Omental fat pad (tissue), 3 donors: ENCODE measurements at regions not wholly inside any gene's neighbourhood (a gene's known extent, or its start where the extent isn't known, plus 50 kb on each side); places are given as distances from the start of the nearest gene placed in this dataset.

Experiments used
- ATAC-seq: fragments of 150-250 bp; one replicate; pipeline ENCODE4 v1.9.1; 2016; ENCODE audit warnings: mild to moderate bottlenecking, moderate library complexity; ENCODE audit not compliant: low FRiP score
- DNase-seq: peaks from one replicate; pipeline ENCODE4 v3.0.0-alpha.2; 2019; ENCODE audit warnings: low spot score
- TF ChIP-seq, protein P1 (sequence below), 3 donors: fragments of 450-650 bp; IDR thresholded peaks; one replicate each; pipeline ENCODE4 v1.5.1; 2016 to 2017; ENCODE audit warnings: antibody characterized with exemption in 3 of 3, mild to moderate bottlenecking in 3 of 3, moderate library complexity in 2 of 3

DNA sequence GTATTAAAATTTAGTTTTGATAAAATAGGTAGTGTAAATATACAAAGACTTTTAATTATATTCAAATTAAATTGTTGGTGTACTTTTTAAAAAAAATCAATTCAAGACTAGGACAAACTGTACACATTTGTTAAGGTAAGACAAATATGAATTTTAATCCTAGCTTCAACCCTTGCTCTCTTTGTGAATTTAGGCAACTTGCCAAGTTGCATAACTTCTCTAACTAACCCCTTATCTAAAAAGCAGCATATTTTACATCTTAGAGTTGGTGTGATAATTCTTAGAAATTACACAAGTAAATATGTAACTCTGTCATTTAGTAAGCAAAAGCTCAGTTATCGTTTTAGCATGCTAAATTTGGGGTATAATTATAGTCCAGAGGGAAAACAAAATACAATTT is 78.1 kb upstream of the FSTL5 start:
- TF ChIP-seq, protein P1, sequence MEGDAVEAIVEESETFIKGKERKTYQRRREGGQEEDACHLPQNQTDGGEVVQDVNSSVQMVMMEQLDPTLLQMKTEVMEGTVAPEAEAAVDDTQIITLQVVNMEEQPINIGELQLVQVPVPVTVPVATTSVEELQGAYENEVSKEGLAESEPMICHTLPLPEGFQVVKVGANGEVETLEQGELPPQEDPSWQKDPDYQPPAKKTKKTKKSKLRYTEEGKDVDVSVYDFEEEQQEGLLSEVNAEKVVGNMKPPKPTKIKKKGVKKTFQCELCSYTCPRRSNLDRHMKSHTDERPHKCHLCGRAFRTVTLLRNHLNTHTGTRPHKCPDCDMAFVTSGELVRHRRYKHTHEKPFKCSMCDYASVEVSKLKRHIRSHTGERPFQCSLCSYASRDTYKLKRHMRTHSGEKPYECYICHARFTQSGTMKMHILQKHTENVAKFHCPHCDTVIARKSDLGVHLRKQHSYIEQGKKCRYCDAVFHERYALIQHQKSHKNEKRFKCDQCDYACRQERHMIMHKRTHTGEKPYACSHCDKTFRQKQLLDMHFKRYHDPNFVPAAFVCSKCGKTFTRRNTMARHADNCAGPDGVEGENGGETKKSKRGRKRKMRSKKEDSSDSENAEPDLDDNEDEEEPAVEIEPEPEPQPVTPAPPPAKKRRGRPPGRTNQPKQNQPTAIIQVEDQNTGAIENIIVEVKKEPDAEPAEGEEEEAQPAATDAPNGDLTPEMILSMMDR (IDR thresholded peaks at IDR 0.05): no peak
- DNase-seq (no peak), ATAC-seq (no peak)

DNA sequence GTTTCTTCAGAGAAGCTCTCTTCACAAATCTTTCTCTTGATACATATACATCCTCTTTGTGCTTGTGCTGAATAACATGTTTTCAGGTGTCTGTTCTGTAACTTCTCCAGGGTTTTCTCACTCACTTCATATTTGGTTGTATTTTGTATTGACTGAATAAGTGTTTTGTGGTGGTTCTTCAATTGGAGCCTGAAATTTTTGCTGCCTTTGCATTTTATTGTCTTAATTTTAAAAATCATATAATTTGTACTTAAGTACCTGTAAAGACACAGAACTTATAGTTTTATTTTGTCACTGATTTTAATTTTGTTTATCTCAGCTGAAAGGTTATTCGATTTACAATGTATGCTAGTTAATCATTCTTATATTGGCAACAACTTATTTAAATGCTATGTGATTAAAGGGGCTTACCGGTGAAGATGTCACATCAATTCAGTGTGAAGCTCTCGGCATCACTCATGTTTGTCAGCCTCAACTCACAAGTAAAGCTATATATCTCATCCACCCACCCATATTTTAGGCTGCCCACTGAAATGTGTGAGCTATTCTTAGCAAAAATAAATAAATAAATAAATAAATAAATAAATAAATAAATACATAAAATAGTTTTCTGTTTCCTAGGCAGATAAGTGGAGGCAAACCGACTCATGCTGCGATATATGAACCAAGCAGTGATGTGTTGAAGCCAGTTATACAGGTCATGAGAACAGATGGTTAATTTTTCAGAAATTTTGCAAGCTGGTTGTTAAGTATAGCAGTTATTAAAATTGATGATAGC is 76.4 kb upstream of the FSTL5 start:
- TF ChIP-seq, protein P1 (IDR thresholded peaks at IDR 0.05): no peak
- no peak for DNase-seq
- no peak for ATAC-seq

DNA sequence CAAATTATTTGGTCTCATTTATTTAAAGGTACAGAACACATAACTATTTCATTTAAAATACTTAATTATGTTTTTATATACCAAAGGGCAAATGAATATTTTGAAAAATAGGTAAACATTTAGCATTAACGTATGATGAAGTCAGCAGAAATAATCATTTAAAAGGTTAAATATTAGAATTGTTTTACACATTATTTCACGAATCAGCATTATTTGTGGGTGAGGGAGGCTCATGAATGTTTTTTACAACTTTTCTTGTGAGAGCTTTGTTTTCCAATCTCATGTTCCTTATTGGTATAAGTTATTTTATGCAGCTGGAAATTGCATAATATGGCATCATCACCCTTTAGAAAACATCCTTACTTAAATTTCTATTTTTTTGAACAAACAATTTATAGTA is 73.9 kb upstream of the FSTL5 start:
- TF ChIP-seq, protein P1 (IDR thresholded peaks at IDR 0.05): no peak
- ATAC-seq: no peak
- DNase-seq: no peak

DNA sequence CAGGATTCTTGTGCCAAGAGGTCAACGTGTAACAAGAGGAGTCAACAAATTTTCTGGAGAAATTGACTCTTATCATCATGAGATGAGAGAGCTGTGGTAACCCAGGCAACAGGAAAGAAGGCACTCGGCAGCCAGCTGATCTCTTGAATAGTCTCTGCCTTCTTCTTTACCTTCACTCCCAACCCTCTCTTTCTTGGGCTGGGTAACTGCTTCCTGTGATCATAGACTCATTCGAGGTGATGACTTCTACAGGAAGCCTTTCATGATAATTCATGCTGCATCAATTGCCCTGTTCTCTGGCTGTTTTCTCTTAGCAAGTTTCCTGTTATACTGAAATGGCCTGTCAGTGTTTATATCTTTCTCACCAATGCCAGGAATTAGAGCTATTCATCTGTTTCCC is 70.8 kb upstream of the FSTL5 start:
- ATAC-seq: no peak
- TF ChIP-seq, protein P1 (IDR thresholded peaks at IDR 0.05): no peak
- no peak for DNase-seq

DNA sequence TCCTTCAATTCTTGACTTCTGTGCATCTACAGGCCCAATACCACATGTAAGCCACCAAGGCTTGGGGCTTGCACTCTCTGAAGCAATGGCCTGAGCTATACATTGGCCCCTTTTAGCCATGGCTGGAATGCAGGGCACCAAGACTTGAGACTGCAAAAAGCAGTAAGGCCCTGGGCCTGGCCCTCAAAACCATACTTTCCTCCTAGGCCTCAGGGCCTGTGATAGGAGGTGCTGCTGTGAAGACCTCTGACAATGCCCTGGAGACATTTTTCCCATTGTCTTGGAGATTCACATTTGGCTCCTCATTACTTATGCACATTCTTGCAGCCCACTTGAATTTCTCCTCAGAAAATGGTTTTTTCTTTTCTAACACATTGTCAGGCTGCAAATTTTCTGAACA is 68.5 kb upstream of the FSTL5 start:
- TF ChIP-seq, protein P1 (IDR thresholded peaks at IDR 0.05): no peak
- no peak for DNase-seq
- no peak for ATAC-seq

DNA sequence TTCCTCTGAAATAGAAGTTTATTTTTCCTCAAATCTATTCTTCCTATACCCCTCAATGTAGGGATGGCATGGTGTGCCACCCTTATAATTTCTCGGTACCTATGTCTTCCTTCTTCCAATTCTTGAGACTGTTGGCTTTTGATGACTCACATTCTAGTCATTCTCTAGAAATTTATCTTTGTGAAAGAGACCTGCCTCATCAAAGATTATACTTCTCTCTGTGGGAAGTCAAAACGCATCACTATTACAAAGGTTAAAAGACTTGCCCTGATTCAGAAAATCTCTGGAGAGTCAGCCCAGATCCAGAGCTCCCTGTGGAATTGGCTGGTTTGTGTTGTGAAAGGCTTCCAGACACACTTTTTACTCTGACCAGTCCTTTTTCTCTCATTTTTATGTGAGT is 65.9 kb upstream of the FSTL5 start:
- TF ChIP-seq, protein P1 (IDR thresholded peaks at IDR 0.05): no peak
- DNase-seq: no peak
- no peak for ATAC-seq

DNA sequence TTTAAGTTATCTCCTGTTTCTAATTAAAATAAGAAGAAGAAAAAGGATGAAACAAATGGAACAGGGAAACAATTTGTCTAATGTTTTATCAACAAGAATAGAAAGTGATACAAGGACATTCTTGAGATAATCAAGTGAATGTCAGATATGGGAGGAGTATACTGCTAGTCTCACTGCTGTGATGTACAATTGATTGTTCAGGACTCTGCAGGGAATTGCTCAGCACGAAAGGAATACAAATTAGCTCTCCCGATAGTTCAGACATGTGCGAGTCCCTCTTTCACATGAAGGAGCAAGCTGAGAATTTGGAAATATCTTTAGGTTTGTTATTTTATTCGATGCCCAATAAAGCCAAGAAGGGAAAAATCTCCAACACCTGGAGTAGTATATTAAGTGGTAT is 57.3 kb upstream of the FSTL5 start:
- TF ChIP-seq, protein P1 (IDR thresholded peaks at IDR 0.05): no peak
- ATAC-seq (no peak), DNase-seq (no peak)
